Endometrial microvascular endothelial cells (primary cell): ENCODE measurements at regions not wholly inside any gene's neighbourhood (a gene's known extent, or its start where the extent isn't known, plus 50 kb on each side); places are given as distances from the start of the nearest gene placed in this dataset.
"Not testable (repeated sequence)": the region's sequence is repeated elsewhere in the genome, so short reads cannot be mapped to it uniquely, and the experiment has no call there.

ENCODE experiments used
- in situ Hi-C: cut with HindIII; loops from 2 replicates; pipeline ENCODE4 v1.10.0; 2017; ENCODE audit warnings: low sequenced_read_pairs, low pct_unique_long_range_greater_than_20kb; ENCODE audit errors: inconsistent ontology term

- in situ Hi-C loops, result no loop called here
Measured at GRCh38 chr15:62663547-62663946, 379.0 kb upstream of the TPM1 start.

GRCh38 chr15:62665449-62665848, 377.1 kb upstream of the TPM1 start:
- in situ Hi-C loops, result no loop called here

- in situ Hi-C loops, result no loop called here
Measured at GRCh38 chr15:62666046-62666445, 376.5 kb upstream of the TPM1 start.

GRCh38 chr15:62672268-62672667, 370.3 kb upstream of the TPM1 start:
- in situ Hi-C loops, result no loop called here

- in situ Hi-C loops, result no loop called here
Measured at GRCh38 chr15:62676891-62677290, 365.7 kb upstream of the TPM1 start.

- in situ Hi-C loops, result no loop called here
Measured at GRCh38 chr15:62681939-62682896, 360.3 kb upstream of the TPM1 start.

- in situ Hi-C loops, result not testable (repeated sequence)
Measured at GRCh38 chr15:62683192-62683591, 359.4 kb upstream of the TPM1 start.

- in situ Hi-C loops, result no loop called here
Measured at GRCh38 chr15:62684123-62684808, 358.3 kb upstream of the TPM1 start.

- in situ Hi-C loops, result no loop called here
Measured at GRCh38 chr15:62691008-62691407, 351.5 kb upstream of the TPM1 start.

- in situ Hi-C loops, result no loop called here
Measured at GRCh38 chr15:62697636-62698035, 344.9 kb upstream of the TPM1 start.

GRCh38 chr15:62698646-62699045, 343.9 kb upstream of the TPM1 start:
- in situ Hi-C loops, result no loop called here

GRCh38 chr15:62706317-62706716, 336.2 kb upstream of the TPM1 start:
- in situ Hi-C loops, result no loop called here

- in situ Hi-C loops, result no loop called here
Measured at GRCh38 chr15:62708470-62708869, 334.1 kb upstream of the TPM1 start.

- in situ Hi-C loops, result no loop called here
Measured at GRCh38 chr15:62709261-62709660, 333.3 kb upstream of the TPM1 start.

- in situ Hi-C loops, result no loop called here
Measured at GRCh38 chr15:62711691-62712454, 330.7 kb upstream of the TPM1 start.

GRCh38 chr15:62712455-62712839, 330.1 kb upstream of the TPM1 start:
- in situ Hi-C loops, result no loop called here

- in situ Hi-C loops, result no loop called here
Measured at GRCh38 chr15:62715946-62716345, 326.6 kb upstream of the TPM1 start.

- in situ Hi-C loops, result no loop called here
Measured at GRCh38 chr15:62717496-62717895, 325.1 kb upstream of the TPM1 start.

GRCh38 chr15:62719316-62719715, 323.2 kb upstream of the TPM1 start:
- in situ Hi-C loops, result no loop called here
